GM12891 (cell line): ENCODE measurements at regions not wholly inside any gene's neighbourhood (a gene's known extent, or its start where the extent isn't known, plus 50 kb on each side); places are given as distances from the start of the nearest gene placed in this dataset.
"Not testable (repeated sequence)": the region's sequence is repeated elsewhere in the genome, so short reads cannot be mapped to it uniquely, and the experiment has no call there.

ENCODE experiments used
- DNase-seq: peaks from one replicate; pipeline ENCODE4 v3.0.0; 2011; ENCODE audit warnings: low spot score; ENCODE audit not compliant: insufficient read length
- FAIRE-seq: peaks from 2 replicates; lab custom pipeline; 2011; peaks lifted over from hg19 to GRCh38; lab: Jason Lieb, UNC
- PAX5 ChIP-seq: IDR thresholded peaks from 2 replicates; pipeline ENCODE4 v1.6.1; 2011; ENCODE audit warnings: low read length, moderate library complexity, mild to moderate bottlenecking; ENCODE audit not compliant: insufficient read depth, severe bottlenecking
- POLR2A ChIP-seq: IDR thresholded peaks from 2 replicates; pipeline ENCODE4 v1.6.1; 2011; ENCODE audit warnings: low read depth, low read length, control low read depth
- POLR2AphosphoS5 ChIP-seq: IDR thresholded peaks from 2 replicates; pipeline ENCODE4 v1.6.1; 2011; ENCODE audit warnings: low read depth, low read length, control low read depth
- POU2F2 ChIP-seq: IDR thresholded peaks from 2 replicates; pipeline ENCODE4 v1.6.1; 2011; ENCODE audit warnings: low read depth, mild to moderate bottlenecking, control low read depth, low read length, moderate library complexity
- SPI1 ChIP-seq: IDR thresholded peaks from 2 replicates; pipeline ENCODE4 v1.6.1; 2011; ENCODE audit warnings: low read depth, low read length, control low read depth
- TAF1 ChIP-seq: IDR thresholded peaks from 2 replicates; pipeline ENCODE4 v1.6.1; 2011; ENCODE audit warnings: low read depth, low read length, control low read depth

- no peak for TF ChIP-seq POLR2AphosphoS5
- TF ChIP-seq PAX5 = no peak
- no peak for TF ChIP-seq POLR2A
- no peak for TF ChIP-seq SPI1
- TF ChIP-seq TAF1 = no peak
- no peak for TF ChIP-seq POU2F2
- FAIRE-seq (no peak), DNase-seq (no peak)
Measured at GRCh38 chr9:107577140-107577776, 87.7 kb upstream of the KLF4 start.

- FAIRE-seq (no peak), DNase-seq (no peak)
- TF ChIP-seq POU2F2 (no peak), SPI1 (peak; percentile 46), POLR2A (no peak)
Measured at GRCh38 chr9:107571148-107571547, 81.6 kb upstream of the KLF4 start.

GRCh38 chr9:107569174-107569573 lies 79.6 kb upstream of the KLF4 start:
- no peak for FAIRE-seq
- no peak for DNase-seq
- TF ChIP-seq PAX5 = no peak
- TF ChIP-seq POLR2A = no peak
- TF ChIP-seq POU2F2 = no peak
- TF ChIP-seq SPI1 = no peak
- no peak for TF ChIP-seq TAF1
- no peak for TF ChIP-seq POLR2AphosphoS5

- FAIRE-seq, DNase-seq: not testable (repeated sequence)
Measured at GRCh38 chr9:107568406-107568805, 78.8 kb upstream of the KLF4 start.

- TF ChIP-seq PAX5 (no peak), POU2F2 (no peak), POLR2A (no peak), SPI1 (no peak), TAF1 (no peak), POLR2AphosphoS5 (no peak)
- no peak for FAIRE-seq
Measured at GRCh38 chr9:107567462-107567861, 77.9 kb upstream of the KLF4 start.

GRCh38 chr9:107566611-107567061 lies 77.1 kb upstream of the KLF4 start:
- no peak for FAIRE-seq
- TF ChIP-seq SPI1 = no peak

More at GRCh38 chr9:107567462-107567861, 77.9 kb upstream of the KLF4 start:
- DNase-seq = no peak

GRCh38 chr9:107562798-107563197 lies 73.2 kb upstream of the KLF4 start:
- DNase-seq (no peak), FAIRE-seq (no peak)
- no peak for TF ChIP-seq POU2F2
- TF ChIP-seq TAF1 = no peak
- no peak for TF ChIP-seq PAX5
- no peak for TF ChIP-seq POLR2A
- no peak for TF ChIP-seq SPI1
- TF ChIP-seq POLR2AphosphoS5 = no peak

More at GRCh38 chr9:107566611-107567061, 77.1 kb upstream of the KLF4 start:
- no peak for DNase-seq

- TF ChIP-seq PAX5 = no peak
- TF ChIP-seq POLR2A = no peak
- no peak for TF ChIP-seq POU2F2
- TF ChIP-seq SPI1 = no peak
- no peak for FAIRE-seq
Measured at GRCh38 chr9:107559494-107560086, 70.0 kb upstream of the KLF4 start.

GRCh38 chr9:107557236-107557990 lies 67.8 kb upstream of the KLF4 start:
- TF ChIP-seq POLR2AphosphoS5 (no peak), PAX5 (no peak), POU2F2 (no peak), TAF1 (no peak), SPI1 (no peak), POLR2A (no peak)
- DNase-seq (no peak), FAIRE-seq (no peak)

More at GRCh38 chr9:107559494-107560086, 70.0 kb upstream of the KLF4 start:
- DNase-seq = no peak

- FAIRE-seq (no peak), DNase-seq (no peak)
- no peak for TF ChIP-seq POLR2AphosphoS5
- no peak for TF ChIP-seq TAF1
- no peak for TF ChIP-seq POLR2A
- no peak for TF ChIP-seq PAX5
- no peak for TF ChIP-seq POU2F2
Measured at GRCh38 chr9:107554636-107555035, 65.1 kb upstream of the KLF4 start.
